Trophoblast cell (in vitro differentiated cells and primary cell): ENCODE measurements at regions not wholly inside any gene's neighbourhood (a gene's known extent, or its start where the extent isn't known, plus 50 kb on each side); places are given as distances from the start of the nearest gene placed in this dataset.

Source experiments
- DNase-seq, 2 donors: peaks; one replicate each; pipeline ENCODE4 v3.0.0-alpha.2; 2016
- H2AFZ ChIP-seq: 2 replicates; pipeline ENCODE4 v1.6.1; 2013; ENCODE audit warnings: low read length, moderate library complexity, mild to moderate bottlenecking; ENCODE audit not compliant: insufficient read depth, poor library complexity
- H2AK5ac ChIP-seq: 2 replicates; pipeline ENCODE4 v1.6.1; 2013; ENCODE audit warnings: mild to moderate bottlenecking, low read length
- H2BK120ac ChIP-seq: 2 replicates; pipeline ENCODE4 v1.6.1; 2013; ENCODE audit warnings: low read length, mild to moderate bottlenecking, moderate library complexity; ENCODE audit not compliant: insufficient read depth, poor library complexity
- H2BK12ac ChIP-seq: 2 replicates; pipeline ENCODE4 v1.6.1; 2013; ENCODE audit warnings: mild to moderate bottlenecking, low read length, moderate library complexity
- H2BK5ac ChIP-seq: 2 replicates; pipeline ENCODE4 v1.6.1; 2013; ENCODE audit warnings: low read length, low read depth, moderate library complexity, mild to moderate bottlenecking; ENCODE audit not compliant: poor library complexity
- H3K14ac ChIP-seq: 2 replicates; pipeline ENCODE4 v1.6.1; 2013; ENCODE audit warnings: mild to moderate bottlenecking, low read length
- H3K18ac ChIP-seq: 2 replicates; pipeline ENCODE4 v1.6.1; 2013; ENCODE audit warnings: mild to moderate bottlenecking, low read length
- H3K23ac ChIP-seq: 2 replicates; pipeline ENCODE4 v1.6.1; 2013; ENCODE audit warnings: low read length
- H3K27ac ChIP-seq: 2 replicates; pipeline ENCODE4 v1.5.1; 2013; ENCODE audit warnings: low read depth, mild to moderate bottlenecking, inconsistent platforms, low read length, moderate library complexity
- H3K27me3 ChIP-seq: 2 replicates; pipeline ENCODE4 v1.6.1; 2013; ENCODE audit warnings: inconsistent platforms, mild to moderate bottlenecking, low read length, moderate library complexity; ENCODE audit not compliant: insufficient read depth
- H3K36me3 ChIP-seq, 2 experiments: 1 replicate in 1 of 2; 2 replicates in 1 of 2; pipeline ENCODE4 v1.6.1; 2013; ENCODE audit warnings: low read length in 2 of 2, mild to moderate bottlenecking in 2 of 2, moderate library complexity in 1 of 2; ENCODE audit not compliant: insufficient read depth in 2 of 2, control insufficient read depth in 1 of 2
- H3K4ac ChIP-seq: 2 replicates; pipeline ENCODE4 v1.6.1; 2013; ENCODE audit warnings: low read depth, mild to moderate bottlenecking, low read length, moderate library complexity
- H3K4me1 ChIP-seq, 2 experiments: 1 replicate in 1 of 2; 2 replicates in 1 of 2; pipeline ENCODE4 v1.6.1; 2013; ENCODE audit warnings: low read length in 2 of 2, mild to moderate bottlenecking in 2 of 2, moderate library complexity in 1 of 2; ENCODE audit not compliant: insufficient read depth in 2 of 2, control insufficient read depth in 1 of 2
- H3K4me2 ChIP-seq: 2 replicates; pipeline ENCODE4 v1.6.1; 2013; ENCODE audit warnings: inconsistent platforms, mild to moderate bottlenecking, low read length, moderate library complexity
- H3K4me3 ChIP-seq: 2 replicates; pipeline ENCODE4 v1.5.1; 2013; ENCODE audit warnings: mild to moderate bottlenecking, low read depth, low read length, inconsistent platforms
- H3K79me1 ChIP-seq: one replicate; pipeline ENCODE4 v1.6.1; 2013; ENCODE audit warnings: low read length
- H3K79me2 ChIP-seq: 2 replicates; pipeline ENCODE4 v1.6.1; 2013; ENCODE audit warnings: low read length, mild to moderate bottlenecking; ENCODE audit not compliant: control insufficient read depth, insufficient read depth, poor library complexity
- H3K9ac ChIP-seq: 2 replicates; pipeline ENCODE4 v1.6.1; 2013; ENCODE audit warnings: mild to moderate bottlenecking, low read length
- H3K9me3 ChIP-seq: 2 replicates; pipeline ENCODE4 v1.6.1; 2013; ENCODE audit warnings: low read depth, mild to moderate bottlenecking, control low read depth, inconsistent platforms, low read length; ENCODE audit not compliant: insufficient read depth
- H4K12ac ChIP-seq: 2 replicates; pipeline ENCODE4 v1.6.1; 2013; ENCODE audit warnings: low read depth, mild to moderate bottlenecking, low read length, moderate library complexity
- H4K8ac ChIP-seq: 2 replicates; pipeline ENCODE4 v1.6.1; 2013; ENCODE audit warnings: low read depth, mild to moderate bottlenecking, low read length, moderate library complexity
- H4K91ac ChIP-seq: one replicate; pipeline ENCODE4 v1.6.1; 2013; ENCODE audit warnings: low read depth, mild to moderate bottlenecking, low read length, moderate library complexity
- WGBS: extraction: QIAGEN DNeasy Blood & Tissue Kit; methylation state at CpG from one replicate; pipeline ENCODE4 v1.1.7; 2013; ENCODE audit warnings: missing lambda C conversion rate; ENCODE audit not compliant: insufficient read length, insufficient coverage; ENCODE audit errors: extremely low coverage; 5-methylcytosine and 5-hydroxymethylcytosine counted together

GRCh38 chr11:134517621-134518293, 105.7 kb upstream of the B3GAT1 start:
- H2AK5ac ChIP-seq: no peak overlapping the region
- no CpG with 5 or more reads among the region's 14 CpGs for WGBS
- no peak overlapping the region for H4K12ac ChIP-seq
- H3K14ac ChIP-seq: no peak overlapping the region
- H3K9me3 ChIP-seq: no peaks in the 10 kb centered on the region
- H3K23ac ChIP-seq: no peak overlapping the region
- H3K4ac ChIP-seq: no peak overlapping the region
- H3K27me3 ChIP-seq: no peaks in the 10 kb centered on the region
- H3K4me2 ChIP-seq: no peak overlapping the region
- no peak for DNase-seq
- H3K79me2 ChIP-seq: no peaks in the 10 kb centered on the region
- peaks cover 0 to 2% of the 10 kb centered on the region in 2 experiments for H3K4me1 ChIP-seq
- no peak overlapping the region for H2BK120ac ChIP-seq
- no peaks in the 10 kb centered on the region for H3K36me3 ChIP-seq
- no peak overlapping the region for H3K27ac ChIP-seq
- H2AFZ ChIP-seq: no peak overlapping the region
- no peak overlapping the region for H4K8ac ChIP-seq
- H2BK12ac ChIP-seq: no peak overlapping the region
- no peak overlapping the region for H4K91ac ChIP-seq
- no peaks in the 10 kb centered on the region for H3K79me1 ChIP-seq
- H3K9ac ChIP-seq: no peak overlapping the region
- no peak overlapping the region for H2BK5ac ChIP-seq
- no peak overlapping the region for H3K18ac ChIP-seq
- H3K4me3 ChIP-seq: no peak overlapping the region

GRCh38 chr11:134517115-134517514, 105.1 kb upstream of the B3GAT1 start:
- no peak overlapping the region for H3K4me2 ChIP-seq
- H3K4me3 ChIP-seq: no peak overlapping the region
- peak in 1 of 2 donors; percentile 31 for DNase-seq

GRCh38 chr11:134516529-134516928, 104.5 kb upstream of the B3GAT1 start:
- WGBS: no CpG with 5 or more reads among the region's 9 CpGs

More at GRCh38 chr11:134517115-134517514, 105.1 kb upstream of the B3GAT1 start:
- H3K14ac ChIP-seq: no peak overlapping the region
- no peak overlapping the region for H2BK5ac ChIP-seq
- no peak overlapping the region for H3K4ac ChIP-seq
- no peaks in the 10 kb centered on the region for H3K79me2 ChIP-seq
- H3K79me1 ChIP-seq: no peaks in the 10 kb centered on the region
- H2BK12ac ChIP-seq: no peak overlapping the region
- H3K27me3 ChIP-seq: no peaks in the 10 kb centered on the region
- no peaks in the 10 kb centered on the region for H3K4me1 ChIP-seq
- no peak overlapping the region for H3K27ac ChIP-seq
- no peak overlapping the region for H3K23ac ChIP-seq
- H3K18ac ChIP-seq: no peak overlapping the region
- WGBS: no CpG with 5 or more reads among the region's 6 CpGs
- H3K36me3 ChIP-seq: no peaks in the 10 kb centered on the region
- H2AFZ ChIP-seq: no peak overlapping the region
- no peak overlapping the region for H4K12ac ChIP-seq
- H4K8ac ChIP-seq: no peak overlapping the region
- H4K91ac ChIP-seq: no peak overlapping the region
- H3K9ac ChIP-seq: no peak overlapping the region
- no peak overlapping the region for H2AK5ac ChIP-seq
- no peaks in the 10 kb centered on the region for H3K9me3 ChIP-seq
- H2BK120ac ChIP-seq: no peak overlapping the region

GRCh38 chr11:134515081-134515960, 103.3 kb upstream of the B3GAT1 start:
- Histone ChIP-seq H3K9me3 (peaks cover 3% of the 10 kb centered on the region), H3K36me3 (no peaks in the 10 kb centered on the region), H3K79me1 (no peaks in the 10 kb centered on the region), H3K14ac (no peak overlapping the region), H2BK120ac (no peak overlapping the region), H3K9ac (no peak overlapping the region), H4K91ac (no peak overlapping the region), H3K27ac (no peak overlapping the region), H2AFZ (no peak overlapping the region), H4K12ac (no peak overlapping the region), H2AK5ac (no peak overlapping the region), H3K27me3 (no peaks in the 10 kb centered on the region), H3K4me1 (no peaks in the 10 kb centered on the region), H3K4me2 (no peak overlapping the region), H3K4me3 (no peak overlapping the region), H2BK5ac (no peak overlapping the region), H3K4ac (no peak overlapping the region), H4K8ac (no peak overlapping the region), H2BK12ac (no peak overlapping the region), H3K79me2 (no peaks in the 10 kb centered on the region), H3K23ac (no peak overlapping the region), H3K18ac (no peak overlapping the region)
- no CpG with 5 or more reads among the region's 26 CpGs for WGBS
- DNase-seq: no peak

More at GRCh38 chr11:134516529-134516928, 104.5 kb upstream of the B3GAT1 start:
- Histone ChIP-seq H2BK12ac (no peak overlapping the region), H3K79me2 (no peaks in the 10 kb centered on the region), H3K23ac (no peak overlapping the region), H3K18ac (no peak overlapping the region), H2BK120ac (no peak overlapping the region), H3K4me2 (no peak overlapping the region), H3K9ac (no peak overlapping the region), H3K14ac (no peak overlapping the region), H3K4me1 (no peaks in the 10 kb centered on the region), H4K8ac (no peak overlapping the region), H3K27me3 (no peaks in the 10 kb centered on the region), H4K12ac (no peak overlapping the region), H3K4ac (no peak overlapping the region), H3K36me3 (no peaks in the 10 kb centered on the region), H2AFZ (no peak overlapping the region), H3K9me3 (no peaks in the 10 kb centered on the region), H3K27ac (no peak overlapping the region), H3K79me1 (no peaks in the 10 kb centered on the region), H2BK5ac (no peak overlapping the region), H3K4me3 (no peak overlapping the region), H4K91ac (no peak overlapping the region), H2AK5ac (no peak overlapping the region)
- DNase-seq: no peak
